WI38 (cell line): ENCODE measurements at regions not wholly inside any gene's neighbourhood (a gene's known extent, or its start where the extent isn't known, plus 50 kb on each side); places are given as distances from the start of the nearest gene placed in this dataset.
"Not testable (repeated sequence)": the region's sequence is repeated elsewhere in the genome, so short reads cannot be mapped to it uniquely, and the experiment has no call there.

Source experiments
- H3K4me3 ChIP-seq: 2 replicates; pipeline ENCODE4 v1.5.1; 2011; ENCODE audit warnings: low read depth, mild to moderate bottlenecking, control low read depth, low read length
- CTCF ChIP-seq: IDR thresholded peaks from 2 replicates; pipeline ENCODE4 v1.5.1; 2012; ENCODE audit warnings: low read depth, mild to moderate bottlenecking, control low read depth, low read length

GRCh38 chr10:61594430-61594829 is 68.3 kb upstream of the CABCOCO1 start:
- TF ChIP-seq CTCF = no peak
- H3K4me3 ChIP-seq = no peak overlapping the region

GRCh38 chr10:61592581-61592980 is 70.1 kb upstream of the CABCOCO1 start:
- peak; percentile 25; the same call in 1 of the 2 replicates for TF ChIP-seq CTCF
- H3K4me3 ChIP-seq = no peak overlapping the region

GRCh38 chr10:61589547-61590243 is 73.0 kb upstream of the CABCOCO1 start:
- no peak for TF ChIP-seq CTCF
- H3K4me3 ChIP-seq = no peak overlapping the region

- TF ChIP-seq CTCF = no peak
- H3K4me3 ChIP-seq = no peak overlapping the region
Observed at GRCh38 chr10:61588770-61589211, 73.9 kb upstream of the CABCOCO1 start.

- no peak overlapping the region for H3K4me3 ChIP-seq
- no peak for TF ChIP-seq CTCF
Observed at GRCh38 chr10:61586829-61587228, 75.9 kb upstream of the CABCOCO1 start.

- no peak overlapping the region for H3K4me3 ChIP-seq
- no peak for TF ChIP-seq CTCF
Observed at GRCh38 chr10:61580608-61581007, 82.1 kb upstream of the CABCOCO1 start.

GRCh38 chr10:61570204-61570603 is 92.5 kb upstream of the CABCOCO1 start:
- not testable (repeated sequence) for H3K4me3 ChIP-seq

- no peak overlapping the region for H3K4me3 ChIP-seq
- no peak for TF ChIP-seq CTCF
Observed at GRCh38 chr10:61567729-61568128, 95.0 kb upstream of the CABCOCO1 start.
